H1 (cell line): ENCODE measurements at regions not wholly inside any gene's neighbourhood (a gene's known extent, or its start where the extent isn't known, plus 50 kb on each side); places are given as distances from the start of the nearest gene placed in this dataset.

Source experiments
- ATF2 ChIP-seq: IDR thresholded peaks from 2 replicates; pipeline ENCODE4 v1.6.1; 2012; ENCODE audit warnings: low read length, inconsistent platforms
- EGR1 ChIP-seq: IDR thresholded peaks from 2 replicates; pipeline ENCODE4 v1.6.1; 2011; ENCODE audit warnings: low read depth, low read length, borderline replicate concordance
- TAF7 ChIP-seq: optimal IDR thresholded peaks from 2 replicates; pipeline ENCODE3; 2011; ENCODE audit warnings: low read depth, mild to moderate bottlenecking, inconsistent platforms, low read length, moderate library complexity, borderline replicate concordance

GRCh38 chr2:43030551-43031307, 195.7 kb downstream of the ZFP36L2 start (continued):
- no peak for TF ChIP-seq TAF7
- TF ChIP-seq EGR1, result no peak
- no peak for TF ChIP-seq ATF2
- TF ChIP-seq, all 59 proteins: peak for 0
